Ascending aorta (tissue), 2 donors: ENCODE measurements at regions not wholly inside any gene's neighbourhood (a gene's known extent, or its start where the extent isn't known, plus 50 kb on each side); places are given as distances from the start of the nearest gene placed in this dataset.

Source experiments
- DNase-seq, 2 donors: peaks; one replicate each; pipeline ENCODE4 v3.0.0-alpha.2; 2019; ENCODE audit warnings: low spot score in 2 of 2
- H3K27ac ChIP-seq, 2 donors: fragments of 200-600 bp; sonication (generic); one replicate each; pipeline ENCODE4 v1.5.1; 2016 to 2017; ENCODE audit warnings: mild to moderate bottlenecking in 1 of 2
- H3K27me3 ChIP-seq: fragments of 200-600 bp; sonication (generic); one replicate; pipeline ENCODE4 v1.5.1; 2017
- H3K36me3 ChIP-seq, 2 donors: fragments of 200-600 bp; sonication (generic); one replicate each; pipeline ENCODE4 v1.5.1; 2016
- H3K4me1 ChIP-seq, 2 donors: fragments of 200-600 bp; sonication (generic); one replicate each; pipeline ENCODE4 v1.5.1; 2016 to 2017; ENCODE audit warnings: mild to moderate bottlenecking in 1 of 2
- H3K4me3 ChIP-seq, 2 donors: fragments of 200-600 bp; sonication (generic); one replicate each; pipeline ENCODE4 v1.5.1; 2016 to 2017; ENCODE audit warnings: mild to moderate bottlenecking in 1 of 2
- H3K9me3 ChIP-seq, 2 donors: fragments of 200-600 bp; sonication (generic); one replicate each; pipeline ENCODE4 v1.5.1; 2016
- intact Hi-C: fragments of 100-400 bp; cut with DNase I; formaldehyde crosslinking; loops from one replicate; pipeline ENCODE4 v1.15.1; 2023
- TF ChIP-seq, protein P1 (sequence below), 3 experiments: fragments of 200-600 bp in 2 of 3; fragments of 450-650 bp in 1 of 3; sonication (generic) in 2 of 3; IDR thresholded peaks; one replicate each; pipeline ENCODE4 v1.5.1; 2016 to 2019; ENCODE audit warnings: antibody characterized with exemption in 3 of 3, mild to moderate bottlenecking in 1 of 3, moderate library complexity in 1 of 3

- H3K27ac ChIP-seq, result no peak overlapping the region
- no peak overlapping the region for H3K4me3 ChIP-seq
- no peaks in the 10 kb centered on the region for H3K27me3 ChIP-seq
- H3K36me3 ChIP-seq, result no peaks in the 10 kb centered on the region
- intact Hi-C loops, result no loop called here
- no peak for DNase-seq
- TF ChIP-seq, protein P1, sequence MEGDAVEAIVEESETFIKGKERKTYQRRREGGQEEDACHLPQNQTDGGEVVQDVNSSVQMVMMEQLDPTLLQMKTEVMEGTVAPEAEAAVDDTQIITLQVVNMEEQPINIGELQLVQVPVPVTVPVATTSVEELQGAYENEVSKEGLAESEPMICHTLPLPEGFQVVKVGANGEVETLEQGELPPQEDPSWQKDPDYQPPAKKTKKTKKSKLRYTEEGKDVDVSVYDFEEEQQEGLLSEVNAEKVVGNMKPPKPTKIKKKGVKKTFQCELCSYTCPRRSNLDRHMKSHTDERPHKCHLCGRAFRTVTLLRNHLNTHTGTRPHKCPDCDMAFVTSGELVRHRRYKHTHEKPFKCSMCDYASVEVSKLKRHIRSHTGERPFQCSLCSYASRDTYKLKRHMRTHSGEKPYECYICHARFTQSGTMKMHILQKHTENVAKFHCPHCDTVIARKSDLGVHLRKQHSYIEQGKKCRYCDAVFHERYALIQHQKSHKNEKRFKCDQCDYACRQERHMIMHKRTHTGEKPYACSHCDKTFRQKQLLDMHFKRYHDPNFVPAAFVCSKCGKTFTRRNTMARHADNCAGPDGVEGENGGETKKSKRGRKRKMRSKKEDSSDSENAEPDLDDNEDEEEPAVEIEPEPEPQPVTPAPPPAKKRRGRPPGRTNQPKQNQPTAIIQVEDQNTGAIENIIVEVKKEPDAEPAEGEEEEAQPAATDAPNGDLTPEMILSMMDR (IDR thresholded peaks at IDR 0.05), result no peak
- H3K9me3 ChIP-seq, result no peaks in the 10 kb centered on the region
- H3K4me1 ChIP-seq, result no peaks in the 10 kb centered on the region
Observed at GRCh38 chr10:84770824-84771223, 442.4 kb downstream of the CCSER2 start.

DNA sequence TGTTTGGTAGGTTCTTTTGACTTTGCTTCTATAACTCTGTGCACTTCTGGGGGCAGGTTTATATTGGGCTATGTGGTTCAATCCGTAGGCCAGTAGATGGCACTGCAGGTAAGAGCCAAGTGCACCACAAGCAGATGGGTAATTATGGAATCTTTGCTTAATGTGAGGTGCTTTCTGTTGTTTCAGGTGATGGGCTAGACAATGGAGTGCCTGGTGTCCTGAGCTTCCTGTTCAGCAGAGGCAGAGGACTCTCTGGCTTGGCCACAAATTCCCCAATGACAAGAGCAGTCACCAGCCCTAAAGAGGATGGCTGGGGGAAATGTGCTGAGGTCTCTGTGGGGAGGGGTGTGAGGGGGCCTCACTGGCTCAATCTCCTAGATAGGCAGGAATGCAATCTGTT lies 455.0 kb downstream of the CCSER2 start:
- no peak for DNase-seq
- Histone ChIP-seq H3K36me3 (no peaks in the 10 kb centered on the region), H3K4me3 (no peak overlapping the region), H3K4me1 (no peaks in the 10 kb centered on the region), H3K9me3 (no peaks in the 10 kb centered on the region), H3K27ac (no peak overlapping the region), H3K27me3 (no peaks in the 10 kb centered on the region)
- intact Hi-C loops, result no loop called here
- TF ChIP-seq, protein P1 (IDR thresholded peaks at IDR 0.05), result no peak

GRCh38 chr10:84783909-84784308 lies 455.5 kb downstream of the CCSER2 start:
- TF ChIP-seq, protein P1 (IDR thresholded peaks at IDR 0.05), result no peak
- no peaks in the 10 kb centered on the region for H3K36me3 ChIP-seq
- intact Hi-C loops, result no loop called here
- H3K27ac ChIP-seq, result no peak overlapping the region
- no peak for DNase-seq
- H3K4me3 ChIP-seq, result no peak overlapping the region
- no peaks in the 10 kb centered on the region for H3K9me3 ChIP-seq
- no peaks in the 10 kb centered on the region for H3K27me3 ChIP-seq
- no peaks in the 10 kb centered on the region for H3K4me1 ChIP-seq

DNA sequence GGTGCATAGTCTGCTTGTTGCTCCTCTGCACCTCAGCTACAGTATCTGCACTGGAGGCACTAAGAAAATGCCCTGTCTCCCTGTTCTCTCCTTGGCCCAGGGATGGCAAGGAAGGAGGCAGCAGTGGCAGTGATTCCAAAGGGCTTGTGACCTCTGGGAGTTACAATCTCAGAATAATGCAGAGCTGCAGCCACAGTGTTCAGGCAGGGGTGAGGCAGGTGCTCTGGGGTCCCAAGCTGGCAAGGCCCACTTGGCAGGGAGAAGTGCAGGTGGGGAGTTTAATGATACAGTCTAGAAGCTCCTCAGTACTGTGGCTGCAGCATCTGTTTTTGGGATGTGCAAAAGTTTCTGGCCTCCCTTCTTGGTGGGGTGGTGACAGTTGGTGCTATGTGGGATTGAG lies 456.4 kb downstream of the CCSER2 start:
- H3K27me3 ChIP-seq, result no peaks in the 10 kb centered on the region
- H3K27ac ChIP-seq, result no peak overlapping the region
- no peaks in the 10 kb centered on the region for H3K36me3 ChIP-seq
- no peaks in the 10 kb centered on the region for H3K4me1 ChIP-seq
- no peak for DNase-seq
- intact Hi-C loops, result no loop called here
- no peak overlapping the region for H3K4me3 ChIP-seq
- no peaks in the 10 kb centered on the region for H3K9me3 ChIP-seq
- TF ChIP-seq, protein P1 (IDR thresholded peaks at IDR 0.05), result no peak

GRCh38 chr10:84789026-84789425 lies 460.6 kb downstream of the CCSER2 start:
- Histone ChIP-seq H3K36me3 (no peaks in the 10 kb centered on the region), H3K4me1 (no peaks in the 10 kb centered on the region), H3K27ac (no peak overlapping the region), H3K4me3 (no peak overlapping the region), H3K27me3 (no peaks in the 10 kb centered on the region), H3K9me3 (no peaks in the 10 kb centered on the region)
- DNase-seq, result no peak
- TF ChIP-seq, protein P1 (IDR thresholded peaks at IDR 0.05), result no peak
- intact Hi-C loops, result no loop called here

GRCh38 chr10:84798312-84798711 lies 469.9 kb downstream of the CCSER2 start:
- Histone ChIP-seq H3K27ac (no peak overlapping the region), H3K27me3 (no peaks in the 10 kb centered on the region), H3K36me3 (no peaks in the 10 kb centered on the region), H3K4me1 (no peaks in the 10 kb centered on the region), H3K4me3 (no peak overlapping the region), H3K9me3 (no peaks in the 10 kb centered on the region)
- intact Hi-C loops, result no loop called here
- DNase-seq, result no peak
- TF ChIP-seq, protein P1 (IDR thresholded peaks at IDR 0.05), result no peak
